PC-9 (cell line): ENCODE measurements at regions not wholly inside any gene's neighbourhood (a gene's known extent, or its start where the extent isn't known, plus 50 kb on each side); places are given as distances from the start of the nearest gene placed in this dataset.

Source experiments
- BruUV-seq: library from RNA; stranded (reverse); fragments of 400-500 nt; replicated peaks from 2 replicates; lab custom pipeline; 2021; lab: Mats Ljungman, UMichigan
- CTCF ChIA-PET: fragments of 300-600 bp; sonication (Branson Sonifier 250); formaldehyde crosslinking; loops from one replicate; lab custom pipeline; 2022; ENCODE audit warnings: antibody characterized with exemption; lab: Charles Lee
- POLR2A ChIA-PET: fragments of 300-600 bp; sonication (Branson Sonifier 250); formaldehyde crosslinking; loops from one replicate; lab custom pipeline; 2022; ENCODE audit warnings: antibody characterized with exemption; ENCODE audit not compliant: unreplicated experiment; lab: Charles Lee
- DNase-seq, 2 experiments: peaks; one replicate each; pipeline versions ENCODE4 v3.0.0 to v3.0.0-alpha.2; 2015 to 2022; ENCODE audit warnings: mixed read lengths in 1 of 2
- H2AFZ ChIP-seq: fragments of 200-600 bp; sonication (generic); 2 replicates; pipeline ENCODE4 v1.8.1; 2017; ENCODE audit warnings: antibody characterized with exemption
- H3F3A ChIP-seq: fragments of 200-600 bp; sonication (generic); 2 replicates; pipeline ENCODE4 v1.8.1; 2017; ENCODE audit warnings: antibody characterized with exemption, mild to moderate bottlenecking, low read depth; ENCODE audit not compliant: insufficient read depth
- H3K27ac ChIP-seq: fragments of 200-600 bp; sonication (generic); 2 replicates; pipeline ENCODE4 v1.6.1; 2016; ENCODE audit warnings: mixed run types
- H3K27me3 ChIP-seq: fragments of 200-600 bp; sonication (generic); 2 replicates; pipeline ENCODE4 v1.6.1; 2016; ENCODE audit warnings: low read depth, mixed run types; ENCODE audit not compliant: insufficient read depth
- H3K36me3 ChIP-seq: fragments of 200-600 bp; sonication (generic); 2 replicates; pipeline ENCODE4 v1.6.1; 2016; ENCODE audit warnings: low read depth, mixed run types
- H3K4me1 ChIP-seq: fragments of 200-600 bp; sonication (generic); replicated peaks from 2 replicates; pipeline ENCODE4 v1.6.1; 2016; ENCODE audit warnings: mixed run types; ENCODE audit not compliant: insufficient read depth
- H3K4me2 ChIP-seq: fragments of 200-600 bp; sonication (generic); 2 replicates; pipeline ENCODE4 v1.6.1; 2017; ENCODE audit warnings: mixed run types
- H3K4me3 ChIP-seq: fragments of 200-600 bp; sonication (generic); 2 replicates; pipeline ENCODE4 v1.6.1; 2016; ENCODE audit warnings: mixed run types
- H3K79me2 ChIP-seq: fragments of 200-600 bp; sonication (generic); 2 replicates; pipeline ENCODE4 v1.6.1; 2017; ENCODE audit warnings: low read depth, mixed run types
- H3K9me2 ChIP-seq: fragments of 200-600 bp; sonication (generic); 2 replicates; pipeline ENCODE4 v1.8.1; 2017; ENCODE audit warnings: mild to moderate bottlenecking; ENCODE audit not compliant: insufficient read depth
- H3K9me3 ChIP-seq: fragments of 200-600 bp; sonication (generic); 2 replicates; pipeline ENCODE4 v1.8.1; 2016; ENCODE audit warnings: low read depth; ENCODE audit not compliant: insufficient read depth
- H4K20me1 ChIP-seq: fragments of 200-600 bp; sonication (generic); 2 replicates; pipeline ENCODE4 v1.8.1; 2017; ENCODE audit not compliant: insufficient read depth
- CTCF ChIP-seq: fragments of 200-600 bp; sonication (generic); conservative IDR thresholded peaks from 2 replicates; pipeline ENCODE4 v1.6.1; 2017; ENCODE audit warnings: mixed run types, antibody characterized with exemption, mild to moderate bottlenecking, moderate library complexity
- EZH2 ChIP-seq: fragments of 200-600 bp; sonication (generic); IDR thresholded peaks from 2 replicates; pipeline ENCODE4 v1.8.0; 2017; ENCODE audit warnings: antibody characterized with exemption, low read depth
- intact Hi-C: fragments of 100-400 bp; cut with micrococcal nuclease; formaldehyde crosslinking; loops from one replicate; pipeline ENCODE4 v1.10.0; 2022; ENCODE audit not compliant: unreplicated experiment

DNA sequence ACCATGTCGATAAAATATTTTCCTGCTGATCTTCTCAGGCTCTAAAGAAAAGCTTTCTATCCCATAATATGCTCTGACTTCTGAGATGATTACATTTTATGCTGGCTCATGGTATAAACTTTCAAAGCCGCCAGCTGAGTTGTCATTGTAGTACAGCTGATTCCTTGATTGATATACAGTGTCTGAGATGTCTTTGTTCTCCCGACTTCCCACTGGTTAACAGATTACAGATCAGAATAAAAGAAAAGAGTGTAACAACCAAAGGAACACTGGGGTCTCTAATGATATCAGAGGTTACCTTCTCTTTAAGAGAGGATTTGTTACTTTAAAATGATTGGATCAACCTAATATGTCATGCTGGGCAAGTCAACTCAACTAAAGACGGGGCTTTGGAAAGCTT is 485.4 kb upstream of the LRRC7 start:
- Histone ChIP-seq H3K27ac (no peak overlapping the region), H3K4me2 (no peak overlapping the region), H3K36me3 (no peaks in the 10 kb centered on the region), H3K4me3 (no peak overlapping the region), H4K20me1 (0 out of 2 replicates have a peak, but pooled peaks cover under 1% of the 10 kb centered on the region), H3K9me3 (no peaks in the 10 kb centered on the region), H3K79me2 (no peaks in the 10 kb centered on the region), H3K27me3 (no peaks in the 10 kb centered on the region), H3K9me2 (no peaks in the 10 kb centered on the region), H3F3A (no peaks in the 10 kb centered on the region), H3K4me1 (no peaks in the 10 kb centered on the region), H2AFZ (no peak overlapping the region)
- CTCF ChIA-PET: no interaction called here
- BruUV-seq: no TSS peak
- no peak for TF ChIP-seq EZH2
- TF ChIP-seq CTCF: no peak
- intact Hi-C loops: no loop called here
- no peak for DNase-seq
- POLR2A ChIA-PET: no interaction called here

DNA sequence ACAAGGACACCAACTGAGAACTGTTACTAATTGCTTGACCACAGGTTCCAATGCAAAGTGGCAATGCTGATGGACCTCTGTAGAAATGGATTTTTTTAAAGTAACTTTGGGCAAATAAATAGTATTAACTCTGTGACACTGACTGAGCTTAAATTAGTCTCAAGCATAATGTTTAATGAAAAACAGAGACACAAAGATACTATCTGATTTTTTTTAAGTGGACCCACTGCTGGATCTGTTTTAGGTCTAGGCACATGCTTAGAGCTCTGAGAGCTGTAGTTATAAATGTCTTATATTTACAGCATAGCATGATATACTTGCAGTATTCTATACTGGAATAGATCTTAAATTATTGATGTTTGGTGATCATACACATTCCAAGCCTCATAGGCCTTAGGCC is 481.6 kb upstream of the LRRC7 start:
- no peak overlapping the region for H2AFZ ChIP-seq
- ChIA-PET POLR2A (no interaction called here), CTCF (no interaction called here)
- H3K79me2 ChIP-seq: no peaks in the 10 kb centered on the region
- no peaks in the 10 kb centered on the region for H3K9me3 ChIP-seq
- H3F3A ChIP-seq: no peaks in the 10 kb centered on the region
- H3K4me1 ChIP-seq: no peaks in the 10 kb centered on the region
- H3K27ac ChIP-seq: no peak overlapping the region
- H3K9me2 ChIP-seq: no peaks in the 10 kb centered on the region
- H4K20me1 ChIP-seq: no peaks in the 10 kb centered on the region
- intact Hi-C loops: no loop called here
- no peaks in the 10 kb centered on the region for H3K27me3 ChIP-seq
- no peak for DNase-seq
- TF ChIP-seq EZH2: no peak
- TF ChIP-seq CTCF: no peak
- BruUV-seq: no TSS peak
- H3K4me2 ChIP-seq: no peak overlapping the region
- no peaks in the 10 kb centered on the region for H3K36me3 ChIP-seq
- no peak overlapping the region for H3K4me3 ChIP-seq

GRCh38 chr1:69088571-69088970 is 479.2 kb upstream of the LRRC7 start:
- no peaks in the 10 kb centered on the region for H3K27me3 ChIP-seq
- no peaks in the 10 kb centered on the region for H3K9me3 ChIP-seq
- H3K36me3 ChIP-seq: no peaks in the 10 kb centered on the region
- no peak overlapping the region for H2AFZ ChIP-seq
- no peaks in the 10 kb centered on the region for H3K9me2 ChIP-seq
- no peaks in the 10 kb centered on the region for H3K79me2 ChIP-seq
- BruUV-seq: no TSS peak
- H3K4me2 ChIP-seq: no peak overlapping the region
- no peak overlapping the region for H3K27ac ChIP-seq
- no peak overlapping the region for H3K4me3 ChIP-seq
- POLR2A ChIA-PET: no interaction called here
- TF ChIP-seq CTCF (no peak), EZH2 (no peak)
- no peak for DNase-seq
- no peaks in the 10 kb centered on the region for H3K4me1 ChIP-seq
- intact Hi-C loops: no loop called here
- H4K20me1 ChIP-seq: no peaks in the 10 kb centered on the region
- CTCF ChIA-PET: no interaction called here
- no peaks in the 10 kb centered on the region for H3F3A ChIP-seq
